ENCODE measurements at regions not wholly inside any gene's neighbourhood (a gene's known extent, or its start where the extent isn't known, plus 50 kb on each side); places are given as distances from the start of the nearest gene placed in this dataset.

GRCh38 chr14:65360144-65360784 lies 52.3 kb upstream of the FUT8 start:
- DNase-seq, result no peak

GRCh38 chr14:65361920-65362319 lies 50.6 kb upstream of the FUT8 start:
- DNase-seq, result no peak
